ENCODE measurements at regions not wholly inside any gene's neighbourhood (a gene's known extent, or its start where the extent isn't known, plus 50 kb on each side); places are given as distances from the start of the nearest gene placed in this dataset.

- TF ChIP-seq CTCF (IDR thresholded peaks at IDR 0.05) (no peak), ZFX (IDR thresholded peaks at IDR 0.05; ENCODE audit: borderline replicate concordance) (no peak)
Measured at GRCh38 chr2:217466805-217467204, 536.0 kb downstream of the TNS1 start.
